MM.1S (cell line): ENCODE measurements at regions not wholly inside any gene's neighbourhood (a gene's known extent, or its start where the extent isn't known, plus 50 kb on each side); places are given as distances from the start of the nearest gene placed in this dataset.

Experiments
- DNase-seq: peaks from one replicate; pipeline ENCODE4 v3.0.0-alpha.2; 2015
- H2AFZ ChIP-seq: fragments of 300-600 bp; sonication (generic); 2 replicates; pipeline ENCODE4 v1.6.0; 2016; ENCODE audit warnings: antibody characterized with exemption, low read length
- H3F3A ChIP-seq: fragments of 300-600 bp; sonication (generic); 2 replicates; pipeline ENCODE4 v1.6.1; 2016; ENCODE audit warnings: mild to moderate bottlenecking, antibody characterized with exemption, low read length, moderate library complexity, mixed read lengths; ENCODE audit not compliant: insufficient read depth
- H3K27ac ChIP-seq: fragments of 300-600 bp; sonication (generic); 2 replicates; pipeline ENCODE4 v1.5.1; 2016; ENCODE audit warnings: mild to moderate bottlenecking, low read length
- H3K27me3 ChIP-seq: fragments of 300-600 bp; sonication (generic); replicated peaks from 2 replicates; pipeline ENCODE4 v1.6.0; 2016; ENCODE audit warnings: low read length; ENCODE audit not compliant: insufficient read depth
- H3K36me3 ChIP-seq: fragments of 300-600 bp; sonication (generic); replicated peaks from 2 replicates; pipeline ENCODE4 v1.6.1; 2016; ENCODE audit warnings: mild to moderate bottlenecking, low read length, mixed read lengths; ENCODE audit not compliant: insufficient read depth
- H3K4me1 ChIP-seq: fragments of 300-600 bp; sonication (generic); 2 replicates; pipeline ENCODE4 v1.6.1; 2016; ENCODE audit warnings: low read length, mixed read lengths
- H3K4me2 ChIP-seq: fragments of 300-600 bp; sonication (generic); 2 replicates; pipeline ENCODE4 v1.6.0; 2016; ENCODE audit warnings: low read depth, low read length
- H3K4me3 ChIP-seq: fragments of 300-600 bp; sonication (generic); 2 replicates; pipeline ENCODE4 v1.5.1; 2016; ENCODE audit warnings: low read length, mixed read lengths
- H3K79me2 ChIP-seq: fragments of 300-600 bp; sonication (generic); 2 replicates; pipeline ENCODE4 v1.6.1; 2016; ENCODE audit warnings: mixed run types, low read length, mixed read lengths
- H3K9ac ChIP-seq: fragments of 300-600 bp; sonication (generic); 2 replicates; pipeline ENCODE4 v1.6.1; 2016; ENCODE audit warnings: low read length, mixed read lengths
- H3K9me2 ChIP-seq: fragments of 300-600 bp; sonication (generic); replicated peaks from 2 replicates; pipeline ENCODE4 v1.6.1; 2016; ENCODE audit warnings: mild to moderate bottlenecking, low read length, mixed read lengths; ENCODE audit not compliant: insufficient read depth
- H3K9me3 ChIP-seq: fragments of 300-600 bp; sonication (generic); replicated peaks from 2 replicates; pipeline ENCODE4 v1.6.1; 2016; ENCODE audit warnings: mild to moderate bottlenecking, low read length, mixed read lengths; ENCODE audit not compliant: insufficient read depth
- H4K20me1 ChIP-seq: fragments of 300-600 bp; sonication (generic); 2 replicates; pipeline ENCODE4 v1.6.1; 2016; ENCODE audit warnings: mild to moderate bottlenecking, low read length, moderate library complexity, mixed read lengths; ENCODE audit not compliant: insufficient read depth
- CTCF ChIP-seq: fragments of 300-600 bp; sonication (generic); IDR thresholded peaks from 2 replicates; pipeline ENCODE4 v1.5.1; 2016; ENCODE audit warnings: antibody characterized with exemption, low read length, mixed read lengths
- EZH2 ChIP-seq: fragments of 300-600 bp; sonication (generic); optimal IDR thresholded peaks from 2 replicates; pipeline ENCODE3; 2017; ENCODE audit warnings: low read depth, mild to moderate bottlenecking, antibody characterized with exemption, low read length, mixed read lengths
- EZH2phosphoT487 ChIP-seq: fragments of 300-600 bp; sonication (generic); IDR thresholded peaks from 2 replicates; pipeline ENCODE4 v1.6.1; 2018; ENCODE audit warnings: antibody characterized with exemption, low read length

GRCh38 chr3:171531716-171532115, 71.5 kb upstream of the TNIK start:
- H3K79me2 ChIP-seq = no peaks in the 10 kb centered on the region
- H3K4me1 ChIP-seq = no peaks in the 10 kb centered on the region
- no peak overlapping the region for H3K27ac ChIP-seq
- DNase-seq = no peak
- H3K27me3 ChIP-seq = no peaks in the 10 kb centered on the region
- H3K9me2 ChIP-seq = no peaks in the 10 kb centered on the region
- no peak overlapping the region for H2AFZ ChIP-seq
- no peak overlapping the region for H3K4me3 ChIP-seq
- no peaks in the 10 kb centered on the region for H3K36me3 ChIP-seq
- H3K9me3 ChIP-seq = no peaks in the 10 kb centered on the region
- TF ChIP-seq EZH2 (no peak), EZH2phosphoT487 (no peak), CTCF (no peak)
- H3K9ac ChIP-seq = no peak overlapping the region
- no peak overlapping the region for H3K4me2 ChIP-seq
- no peaks in the 10 kb centered on the region for H3F3A ChIP-seq
- no peaks in the 10 kb centered on the region for H4K20me1 ChIP-seq

- no peak for TF ChIP-seq EZH2
- Histone ChIP-seq H3K27me3 (no peaks in the 10 kb centered on the region), H3K9me2 (no peaks in the 10 kb centered on the region), H3K79me2 (no peaks in the 10 kb centered on the region), H3K4me1 (no peaks in the 10 kb centered on the region), H3K9me3 (no peaks in the 10 kb centered on the region), H3K4me2 (no peak overlapping the region), H3K9ac (no peak overlapping the region), H3K27ac (no peak overlapping the region), H3F3A (no peaks in the 10 kb centered on the region), H3K4me3 (no peak overlapping the region), H2AFZ (no peak overlapping the region), H3K36me3 (no peaks in the 10 kb centered on the region), H4K20me1 (no peaks in the 10 kb centered on the region)
- DNase-seq = no peak
These were observed 67.9 kb upstream of the TNIK start for GRCh38 chr3:171528102-171528501.

- H3F3A ChIP-seq = no peaks in the 10 kb centered on the region
- H3K4me2 ChIP-seq = no peak overlapping the region
- H3K4me3 ChIP-seq = no peak overlapping the region
- H3K79me2 ChIP-seq = no peaks in the 10 kb centered on the region
- no peaks in the 10 kb centered on the region for H3K27me3 ChIP-seq
- H3K9me2 ChIP-seq = no peaks in the 10 kb centered on the region
- H4K20me1 ChIP-seq = no peaks in the 10 kb centered on the region
- H3K27ac ChIP-seq = no peak overlapping the region
- H2AFZ ChIP-seq = no peak overlapping the region
- no peak overlapping the region for H3K9ac ChIP-seq
- TF ChIP-seq EZH2 = no peak
- TF ChIP-seq EZH2phosphoT487 = no peak
- TF ChIP-seq CTCF = no peak
- H3K9me3 ChIP-seq = no peaks in the 10 kb centered on the region
- no peaks in the 10 kb centered on the region for H3K36me3 ChIP-seq
- no peaks in the 10 kb centered on the region for H3K4me1 ChIP-seq
- DNase-seq = no peak
These were observed 66.7 kb upstream of the TNIK start for GRCh38 chr3:171526869-171527268.

- Histone ChIP-seq H3K4me1 (no peaks in the 10 kb centered on the region), H3K9ac (no peak overlapping the region), H3K9me2 (no peaks in the 10 kb centered on the region), H3K9me3 (no peaks in the 10 kb centered on the region), H3K36me3 (no peaks in the 10 kb centered on the region), H3F3A (no peaks in the 10 kb centered on the region), H4K20me1 (no peaks in the 10 kb centered on the region), H2AFZ (no peak overlapping the region), H3K79me2 (no peaks in the 10 kb centered on the region), H3K27me3 (no peaks in the 10 kb centered on the region), H3K27ac (no peak overlapping the region), H3K4me2 (no peak overlapping the region), H3K4me3 (no peak overlapping the region)
- TF ChIP-seq EZH2 (no peak), CTCF (no peak), EZH2phosphoT487 (no peak)
- DNase-seq = no peak
These were observed 65.9 kb upstream of the TNIK start for GRCh38 chr3:171526146-171526545.
